Ovary (tissue), 3 donors: ENCODE measurements at regions not wholly inside any gene's neighbourhood (a gene's known extent, or its start where the extent isn't known, plus 50 kb on each side); places are given as distances from the start of the nearest gene placed in this dataset.

Experiments used
- CTCF ChIP-seq, 3 donors: fragments of 450-650 bp in 2 of 3; fragments of 200-600 bp in 1 of 3; IDR thresholded peaks; one replicate each; pipeline versions ENCODE4 v1.5.1 to v1.8.0; 2016 to 2022; ENCODE audit warnings: antibody characterized with exemption in 3 of 3, mild to moderate bottlenecking in 1 of 3
- EP300 ChIP-seq: sonication (generic); formaldehyde crosslinking; IDR thresholded peaks from one replicate; pipeline ENCODE4 v1.6.1; 2017; ENCODE audit warnings: antibody characterized with exemption
- POLR2A ChIP-seq: fragments of 450-650 bp; IDR thresholded peaks from one replicate; pipeline ENCODE4 v1.6.1; 2017; ENCODE audit warnings: antibody characterized with exemption, mild to moderate bottlenecking, moderate library complexity
- donor health status: DM: no; HTN: no; CAD: no.

DNA sequence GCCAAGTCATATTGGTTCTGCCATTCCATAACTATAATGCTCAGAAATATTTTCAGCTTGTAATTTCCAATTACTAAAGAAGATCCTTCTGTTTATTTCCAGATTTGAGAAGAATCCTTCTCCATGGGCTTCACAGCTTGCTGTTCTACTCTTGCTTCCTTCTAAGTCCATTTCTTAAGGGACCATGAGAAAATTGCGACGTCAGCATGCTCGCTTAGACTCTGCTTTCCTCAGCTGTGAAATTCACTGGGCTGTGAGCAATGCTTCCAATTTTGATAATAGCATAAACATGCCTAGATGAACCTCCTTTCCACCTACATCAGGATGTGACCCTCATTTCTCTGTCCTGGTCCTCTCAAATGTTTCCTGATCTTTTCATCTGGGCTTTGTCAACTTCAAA lies 145.3 kb upstream of the CDH20 start:
- TF ChIP-seq CTCF (IDR thresholded peaks at IDR 0.05) (no peak), POLR2A (no peak), EP300 (no peak)
